ENCODE measurements at regions not wholly inside any gene's neighbourhood (a gene's known extent, or its start where the extent isn't known, plus 50 kb on each side); places are given as distances from the start of the nearest gene placed in this dataset.

DNA sequence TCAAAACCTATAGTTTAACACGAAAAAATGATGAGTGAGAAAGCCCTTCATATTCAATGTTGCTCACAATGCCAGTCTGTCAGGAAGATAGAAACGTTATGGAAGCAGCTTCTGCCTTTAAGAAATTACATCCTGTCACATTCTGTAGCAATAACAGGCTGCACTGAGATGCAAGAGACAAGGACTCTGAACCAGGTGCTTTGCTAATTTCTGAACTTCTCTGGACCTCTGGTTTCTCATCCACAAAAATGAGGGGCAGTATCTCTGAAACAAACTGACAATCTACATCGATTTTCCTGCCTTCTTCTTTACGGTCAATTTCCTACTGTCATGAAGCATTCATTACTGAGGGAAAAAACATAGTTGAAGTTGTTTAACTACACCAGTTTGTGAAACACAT, 234.0 kb downstream of the SNX13 start:
- H3K36me3 ChIP-seq = no peaks in the 10 kb centered on the region
- ATAC-seq (no peak), DNase-seq (no peak)
- H3K4me3 ChIP-seq = no peak overlapping the region
- H3K27me3 ChIP-seq = no peaks in the 10 kb centered on the region
- H3K27ac ChIP-seq = no peak overlapping the region
- no peaks in the 10 kb centered on the region for H3K4me1 ChIP-seq
- TF ChIP-seq POLR2A (IDR thresholded peaks at IDR 0.05) (no peak), CTCF (IDR thresholded peaks at IDR 0.05 in 4 of 5, conservative IDR thresholded peaks at IDR 0.05 in 1 of 5) (no peak)
- intact Hi-C loops (cut with DNase I; ENCODE audit: low total_unique reads) = no loop called here
- no peaks in the 10 kb centered on the region for H3K9me3 ChIP-seq
- in situ Hi-C loops (cut with MboI; ENCODE audit: low sequenced_read_pairs in 4 of 4) = no loop called here

- H3K36me3 ChIP-seq = no peaks in the 10 kb centered on the region
- no peaks in the 10 kb centered on the region for H3K27me3 ChIP-seq
- no peaks in the 10 kb centered on the region for H3K9me3 ChIP-seq
- no peak overlapping the region for H3K4me3 ChIP-seq
- TF ChIP-seq CTCF (IDR thresholded peaks at IDR 0.05 in 4 of 5, conservative IDR thresholded peaks at IDR 0.05 in 1 of 5) = peak in 3 of 5 experiments; percentile 32 to 55 (median 36)
- TF ChIP-seq POLR2A (IDR thresholded peaks at IDR 0.05) = no peak
- in situ Hi-C loops (cut with MboI; ENCODE audit: low sequenced_read_pairs in 4 of 4) (no loop called here), intact Hi-C loops (cut with DNase I; ENCODE audit: low total_unique reads) (no loop called here)
- DNase-seq = no peak
- no peak for ATAC-seq
- H3K4me1 ChIP-seq = no peaks in the 10 kb centered on the region
- no peak overlapping the region for H3K27ac ChIP-seq
Observed at GRCh38 chr7:17706734-17707133, 233.6 kb downstream of the SNX13 start.

DNA sequence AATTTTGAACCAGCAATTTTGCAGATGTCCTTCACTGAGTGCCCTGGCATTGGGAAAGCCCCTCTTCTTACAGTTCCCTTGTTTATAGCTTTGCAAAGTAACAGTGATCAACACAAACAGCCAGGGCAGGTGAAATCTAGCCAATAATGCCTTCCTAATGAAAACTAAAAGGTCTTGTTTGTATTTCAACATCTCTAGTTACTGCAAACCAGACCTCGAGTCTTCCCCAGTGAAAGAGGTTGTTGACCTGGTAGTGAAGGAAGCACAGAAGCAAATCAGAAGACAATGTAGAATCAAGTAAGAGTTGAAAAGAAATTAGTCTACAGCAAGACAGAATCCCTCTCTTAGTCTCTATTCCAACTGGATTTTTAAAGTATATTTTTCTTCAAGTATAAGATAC, 231.2 kb downstream of the SNX13 start:
- intact Hi-C loops (cut with DNase I; ENCODE audit: low total_unique reads) = no loop called here

GRCh38 chr7:17709599-17709998, 230.7 kb downstream of the SNX13 start:
- ATAC-seq (no peak), DNase-seq (no peak)
- H3K4me1 ChIP-seq = no peaks in the 10 kb centered on the region
- intact Hi-C loops (cut with DNase I; ENCODE audit: low total_unique reads) (no loop called here), in situ Hi-C loops (cut with MboI; ENCODE audit: low sequenced_read_pairs in 4 of 4) (no loop called here)
- TF ChIP-seq POLR2A (IDR thresholded peaks at IDR 0.05) (no peak), CTCF (IDR thresholded peaks at IDR 0.05 in 4 of 5, conservative IDR thresholded peaks at IDR 0.05 in 1 of 5) (no peak)
- no peaks in the 10 kb centered on the region for H3K9me3 ChIP-seq
- H3K4me3 ChIP-seq = no peak overlapping the region
- H3K27me3 ChIP-seq = no peaks in the 10 kb centered on the region
- H3K27ac ChIP-seq = no peak overlapping the region
- no peaks in the 10 kb centered on the region for H3K36me3 ChIP-seq

More for the DNA sequence above, 231.2 kb downstream of the SNX13 start:
- H3K27ac ChIP-seq = no peak overlapping the region
- DNase-seq (no peak), ATAC-seq (no peak)
- TF ChIP-seq CTCF (IDR thresholded peaks at IDR 0.05 in 4 of 5, conservative IDR thresholded peaks at IDR 0.05 in 1 of 5) = no peak
- TF ChIP-seq POLR2A (IDR thresholded peaks at IDR 0.05) = no peak
- no peaks in the 10 kb centered on the region for H3K36me3 ChIP-seq
- H3K4me3 ChIP-seq = no peak overlapping the region
- in situ Hi-C loops (cut with MboI; ENCODE audit: low sequenced_read_pairs in 4 of 4) = no loop called here
- H3K9me3 ChIP-seq = no peaks in the 10 kb centered on the region
- H3K4me1 ChIP-seq = no peaks in the 10 kb centered on the region
- H3K27me3 ChIP-seq = no peaks in the 10 kb centered on the region

GRCh38 chr7:17710312-17710711, 230.0 kb downstream of the SNX13 start:
- in situ Hi-C loops (cut with MboI; ENCODE audit: low sequenced_read_pairs in 4 of 4) = no loop called here
- Histone ChIP-seq H3K9me3 (no peaks in the 10 kb centered on the region), H3K36me3 (no peaks in the 10 kb centered on the region), H3K27me3 (no peaks in the 10 kb centered on the region), H3K4me1 (no peaks in the 10 kb centered on the region), H3K27ac (no peak overlapping the region), H3K4me3 (no peak overlapping the region)
- intact Hi-C loops (cut with DNase I; ENCODE audit: low total_unique reads) = no loop called here
- ATAC-seq (no peak), DNase-seq (no peak)
- TF ChIP-seq CTCF (IDR thresholded peaks at IDR 0.05 in 4 of 5, conservative IDR thresholded peaks at IDR 0.05 in 1 of 5) (no peak), POLR2A (IDR thresholded peaks at IDR 0.05) (no peak)
